ENCODE measurements at regions not wholly inside any gene's neighbourhood (a gene's known extent, or its start where the extent isn't known, plus 50 kb on each side); places are given as distances from the start of the nearest gene placed in this dataset.

DNA sequence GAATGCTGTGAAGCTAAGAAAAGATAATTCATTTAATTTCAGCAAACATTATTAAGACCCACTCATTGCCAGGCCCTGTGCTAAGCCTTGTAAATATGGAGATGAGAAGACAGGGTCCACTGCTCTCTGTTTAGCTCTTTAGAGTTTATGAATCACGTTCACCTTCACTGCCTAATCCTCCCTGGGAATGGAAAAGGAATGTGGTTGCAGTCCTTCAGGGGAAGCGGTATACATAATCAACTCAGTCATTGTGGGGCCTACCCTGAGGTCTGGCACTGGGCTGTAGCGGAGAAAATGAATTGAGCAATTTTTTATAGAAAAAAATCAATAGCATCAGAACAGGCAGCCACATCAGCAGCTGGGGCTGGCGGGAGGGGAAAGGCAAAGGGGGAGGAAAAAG is 412.1 kb upstream of the NFIA start:
- no peak for DNase-seq (ENCODE audit: low read depth, low spot score)
- no peaks in the 10 kb centered on the region for H3K9me1 ChIP-seq (ENCODE audit: control insufficient read depth, extremely low read depth, insufficient read depth, low read length)
- H3K4me1 ChIP-seq (ENCODE audit: control insufficient read depth, extremely low read depth, insufficient read depth, low read length) = no peaks in the 10 kb centered on the region
- H3K27ac ChIP-seq (ENCODE audit: control insufficient read depth, insufficient read depth, low read length) = no peak overlapping the region
- no peaks in the 10 kb centered on the region for H4K20me1 ChIP-seq (ENCODE audit: control insufficient read depth, extremely low read depth, insufficient read depth, low read length)
- no peak overlapping the region for H2AFZ ChIP-seq (ENCODE audit: control insufficient read depth, low read length)
- no peak overlapping the region for H3K9ac ChIP-seq (ENCODE audit: control insufficient read depth, extremely low read depth, insufficient read depth, low read length)
- H3K4me2 ChIP-seq (ENCODE audit: control insufficient read depth, extremely low read depth, insufficient read depth, low read depth, low read length) = no peak overlapping the region
- H3K79me2 ChIP-seq (ENCODE audit: control insufficient read depth, insufficient read depth, low read length) = no peaks in the 10 kb centered on the region
- no peaks in the 10 kb centered on the region for H3K9me3 ChIP-seq (ENCODE audit: control insufficient read depth, low read depth, low read length)
- no peak overlapping the region for H3K4me3 ChIP-seq (ENCODE audit: control insufficient read depth in 2 of 3, extremely low read depth in 1 of 3, insufficient read depth in 2 of 3, low read depth in 1 of 3, low read length in 3 of 3)
- no peak for FAIRE-seq
- TF ChIP-seq EZH2 (IDR thresholded peaks at IDR 0.05; ENCODE audit: low read length) = no peak
- no peak for TF ChIP-seq CTCF (optimal IDR thresholded peaks at IDR 0.05 in 1 of 3, IDR thresholded peaks at IDR 0.05 in 1 of 3, conservative IDR thresholded peaks at IDR 0.05 in 1 of 3; ENCODE audit: extremely low read depth in 1 of 3, insufficient read depth in 2 of 3, low read length in 3 of 3)
- H3K27me3 ChIP-seq (ENCODE audit: control insufficient read depth, extremely low read depth, insufficient read depth, low read length) = no peaks in the 10 kb centered on the region
- dilution Hi-C loops (cut with MboI; ENCODE audit: extremely low pct_ligation_motif_present, low sequenced_read_pairs) = no loop called here
- H3K36me3 ChIP-seq (ENCODE audit: control insufficient read depth in 2 of 2, extremely low read depth in 1 of 2, insufficient read depth in 2 of 2, low read length in 2 of 2) = no peaks in the 10 kb centered on the region

DNA sequence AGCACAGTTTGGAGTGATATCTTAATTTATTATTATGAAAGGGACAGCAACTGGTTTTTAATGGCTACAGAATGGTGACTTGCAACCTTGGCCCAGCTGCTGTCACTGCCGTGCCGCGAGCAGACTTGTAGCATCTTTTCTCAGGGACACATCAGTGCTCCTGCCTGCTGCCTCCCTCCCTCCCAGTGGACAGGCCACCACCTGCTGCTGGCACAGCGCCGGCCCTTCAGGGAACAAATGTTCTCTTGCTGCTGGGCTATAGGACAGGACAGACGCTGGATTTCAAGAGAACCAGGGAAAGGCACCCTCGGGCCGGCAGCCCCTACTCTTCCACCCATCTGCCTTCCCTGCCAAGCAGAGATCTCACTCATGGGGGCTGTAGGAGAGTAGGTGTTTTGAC is 413.8 kb upstream of the NFIA start:
- no peak overlapping the region for H3K4me3 ChIP-seq (ENCODE audit: control insufficient read depth in 2 of 3, extremely low read depth in 1 of 3, insufficient read depth in 2 of 3, low read depth in 1 of 3, low read length in 3 of 3)
- H3K27me3 ChIP-seq (ENCODE audit: control insufficient read depth, extremely low read depth, insufficient read depth, low read length) = no peaks in the 10 kb centered on the region

GRCh38 chr1:60665311-60665710 is 417.1 kb upstream of the NFIA start:
- dilution Hi-C loops (cut with MboI; ENCODE audit: extremely low pct_ligation_motif_present, low sequenced_read_pairs) = no loop called here
- Histone ChIP-seq H3K27ac (ENCODE audit: control insufficient read depth, insufficient read depth, low read length) (no peak overlapping the region), H2AFZ (ENCODE audit: control insufficient read depth, low read length) (no peak overlapping the region), H3K36me3 (ENCODE audit: control insufficient read depth in 2 of 2, extremely low read depth in 1 of 2, insufficient read depth in 2 of 2, low read length in 2 of 2) (no peaks in the 10 kb centered on the region), H3K4me1 (ENCODE audit: control insufficient read depth, extremely low read depth, insufficient read depth, low read length) (no peaks in the 10 kb centered on the region), H4K20me1 (ENCODE audit: control insufficient read depth, extremely low read depth, insufficient read depth, low read length) (no peaks in the 10 kb centered on the region), H3K9me1 (ENCODE audit: control insufficient read depth, extremely low read depth, insufficient read depth, low read length) (no peaks in the 10 kb centered on the region), H3K4me2 (ENCODE audit: control insufficient read depth, extremely low read depth, insufficient read depth, low read depth, low read length) (no peak overlapping the region), H3K9ac (ENCODE audit: control insufficient read depth, extremely low read depth, insufficient read depth, low read length) (no peak overlapping the region), H3K9me3 (ENCODE audit: control insufficient read depth, low read depth, low read length) (no peaks in the 10 kb centered on the region), H3K27me3 (ENCODE audit: control insufficient read depth, extremely low read depth, insufficient read depth, low read length) (no peaks in the 10 kb centered on the region), H3K79me2 (ENCODE audit: control insufficient read depth, insufficient read depth, low read length) (no peaks in the 10 kb centered on the region), H3K4me3 (ENCODE audit: control insufficient read depth in 2 of 3, extremely low read depth in 1 of 3, insufficient read depth in 2 of 3, low read depth in 1 of 3, low read length in 3 of 3) (no peak overlapping the region)
- TF ChIP-seq CTCF (optimal IDR thresholded peaks at IDR 0.05 in 1 of 3, IDR thresholded peaks at IDR 0.05 in 1 of 3, conservative IDR thresholded peaks at IDR 0.05 in 1 of 3; ENCODE audit: extremely low read depth in 1 of 3, insufficient read depth in 2 of 3, low read length in 3 of 3) (no peak), EZH2 (IDR thresholded peaks at IDR 0.05; ENCODE audit: low read length) (no peak)
- DNase-seq (ENCODE audit: low read depth, low spot score) (no peak), FAIRE-seq (no peak)

More for the DNA sequence above, 413.8 kb upstream of the NFIA start:
- Histone ChIP-seq H3K79me2 (ENCODE audit: control insufficient read depth, insufficient read depth, low read length) (no peaks in the 10 kb centered on the region), H3K4me1 (ENCODE audit: control insufficient read depth, extremely low read depth, insufficient read depth, low read length) (no peaks in the 10 kb centered on the region), H3K9ac (ENCODE audit: control insufficient read depth, extremely low read depth, insufficient read depth, low read length) (no peak overlapping the region), H2AFZ (ENCODE audit: control insufficient read depth, low read length) (no peak overlapping the region), H4K20me1 (ENCODE audit: control insufficient read depth, extremely low read depth, insufficient read depth, low read length) (no peaks in the 10 kb centered on the region), H3K4me2 (ENCODE audit: control insufficient read depth, extremely low read depth, insufficient read depth, low read depth, low read length) (no peak overlapping the region), H3K27ac (ENCODE audit: control insufficient read depth, insufficient read depth, low read length) (no peak overlapping the region), H3K36me3 (ENCODE audit: control insufficient read depth in 2 of 2, extremely low read depth in 1 of 2, insufficient read depth in 2 of 2, low read length in 2 of 2) (no peaks in the 10 kb centered on the region), H3K9me3 (ENCODE audit: control insufficient read depth, low read depth, low read length) (no peaks in the 10 kb centered on the region), H3K9me1 (ENCODE audit: control insufficient read depth, extremely low read depth, insufficient read depth, low read length) (no peaks in the 10 kb centered on the region)
- DNase-seq (ENCODE audit: low read depth, low spot score) (no peak), FAIRE-seq (no peak)
- dilution Hi-C loops (cut with MboI; ENCODE audit: extremely low pct_ligation_motif_present, low sequenced_read_pairs) = no loop called here
- no peak for TF ChIP-seq EZH2 (IDR thresholded peaks at IDR 0.05; ENCODE audit: low read length)

All from keratinocyte (primary cell).